SK-N-SH (cell line): ENCODE measurements at regions not wholly inside any gene's neighbourhood (a gene's known extent, or its start where the extent isn't known, plus 50 kb on each side); places are given as distances from the start of the nearest gene placed in this dataset.

Source experiments
- CTCF ChIA-PET: fragments of 300-600, 350-600 bp; formaldehyde crosslinking; extraction: SDS; loops from one replicate; lab custom pipeline; 2021; lab: Yijun Ruan, JAX
- POLR2A ChIA-PET: fragments of 350-600 bp; sonication (Branson Sonifier 250); formaldehyde crosslinking; extraction: SDS; loops from one replicate; lab custom pipeline; 2020; ENCODE audit warnings: antibody characterized with exemption, inconsistent platforms; lab: Yijun Ruan, JAX
- DNase-seq: peaks from one replicate; pipeline ENCODE4 v3.0.0; 2012
- H2AFZ ChIP-seq: fragments of 200-600 bp; sonication (generic); 2 replicates; pipeline ENCODE4 v1.8.1; 2016; ENCODE audit warnings: antibody characterized with exemption, mild to moderate bottlenecking, low read depth
- H3F3A ChIP-seq: fragments of 200-600 bp; sonication (generic); replicated peaks from 2 replicates; pipeline ENCODE3; 2016; ENCODE audit warnings: antibody characterized with exemption, mild to moderate bottlenecking; ENCODE audit not compliant: insufficient read depth
- H3K27ac ChIP-seq, 2 experiments: fragments of 200-500 bp in 1 of 2; fragments of 200-600 bp in 1 of 2; sonication (Bioruptor generic) in 1 of 2; sonication (generic), shearing (Covaris generic) in 1 of 2; 2 replicates each; pipeline versions ENCODE4 v1.5.1 to v1.6.1; 2014 to 2016; ENCODE audit warnings: low read depth in 2 of 2, inconsistent platforms in 1 of 2, low read length in 1 of 2, mild to moderate bottlenecking in 1 of 2, mixed read lengths in 1 of 2
- H3K27me3 ChIP-seq: fragments of 200-600 bp; sonication (generic), shearing (Covaris generic); 2 replicates; pipeline ENCODE4 v1.6.1; 2016; ENCODE audit warnings: mixed run types; ENCODE audit not compliant: insufficient read depth
- H3K36me3 ChIP-seq, 2 experiments: fragments of 200-500 bp in 1 of 2; fragments of 200-600 bp in 1 of 2; sonication (Bioruptor generic) in 1 of 2; sonication (generic) in 1 of 2; replicated peaks in 1 of 2; 2 replicates each; pipeline versions ENCODE3 to v1.5.1; 2014 to 2016; ENCODE audit warnings: low read length in 1 of 2, mild to moderate bottlenecking in 1 of 2; ENCODE audit not compliant: insufficient read depth in 2 of 2, control insufficient read depth in 1 of 2
- H3K4me1 ChIP-seq, 2 experiments: fragments of 200-500 bp in 1 of 2; fragments of 200-600 bp in 1 of 2; sonication (Bioruptor generic) in 1 of 2; sonication (generic), shearing (Covaris generic) in 1 of 2; 2 replicates each; pipeline versions ENCODE4 v1.5.1 to v1.6.1; 2014 to 2016; ENCODE audit warnings: low read depth in 1 of 2, low read length in 1 of 2, mixed run types in 1 of 2; ENCODE audit not compliant: insufficient read depth in 2 of 2, control insufficient read depth in 1 of 2
- H3K4me2 ChIP-seq: fragments of 200-600 bp; sonication (generic), shearing (Covaris generic); 2 replicates; pipeline ENCODE4 v1.6.1; 2017; ENCODE audit warnings: mixed run types
- H3K4me3 ChIP-seq, 2 experiments: fragments of 200-500 bp in 1 of 2; fragments of 200-600 bp in 1 of 2; sonication (Bioruptor generic) in 1 of 2; sonication (generic), shearing (Covaris generic) in 1 of 2; 2 replicates each; pipeline versions ENCODE4 v1.5.1 to v1.8.1; 2014 to 2016; ENCODE audit warnings: low read depth in 2 of 2, inconsistent platforms in 1 of 2, low read length in 1 of 2, mild to moderate bottlenecking in 1 of 2, mixed read lengths in 1 of 2, moderate library complexity in 1 of 2
- H3K79me2 ChIP-seq: fragments of 200-600 bp; sonication (generic); 2 replicates; pipeline ENCODE4 v1.8.1; 2017; ENCODE audit warnings: mild to moderate bottlenecking; ENCODE audit not compliant: insufficient read depth
- H3K9ac ChIP-seq: fragments of 200-600 bp; sonication (generic); 2 replicates; pipeline ENCODE4 v1.6.1; 2017; ENCODE audit warnings: mixed run types
- H3K9me2 ChIP-seq: fragments of 200-600 bp; sonication (generic); 2 replicates; pipeline ENCODE4 v1.6.1; 2017; ENCODE audit warnings: mixed run types
- H3K9me3 ChIP-seq: fragments of 200-600 bp; sonication (generic); 2 replicates; pipeline ENCODE4 v1.6.1; 2017; ENCODE audit warnings: mixed run types, mild to moderate bottlenecking, moderate library complexity
- H4K20me1 ChIP-seq: fragments of 200-600 bp; sonication (generic); 2 replicates; pipeline ENCODE4 v1.6.1; 2017; ENCODE audit warnings: mild to moderate bottlenecking, mixed run types; ENCODE audit not compliant: insufficient read depth
- EP300 ChIP-seq, 2 experiments: IDR thresholded peaks; 2 replicates each; pipeline versions ENCODE4 v1.4.0 to v1.6.1; 2012; ENCODE audit warnings: borderline replicate concordance in 1 of 2, low read depth in 1 of 2, low read length in 1 of 2
- FOSL2 ChIP-seq: IDR thresholded peaks from 2 replicates; pipeline ENCODE4 v1.4.0; 2012; ENCODE audit warnings: low read depth, mild to moderate bottlenecking, moderate library complexity, borderline replicate concordance
- GABPA ChIP-seq: IDR thresholded peaks from 2 replicates; pipeline ENCODE4 v1.4.0; 2012; ENCODE audit warnings: low read depth, mild to moderate bottlenecking
- JUND ChIP-seq: IDR thresholded peaks from 2 replicates; pipeline ENCODE4 v1.4.0; 2012
- MEF2A ChIP-seq: IDR thresholded peaks from 2 replicates; pipeline ENCODE4 v1.4.0; 2012; ENCODE audit warnings: low read depth, borderline replicate concordance
- NFIC ChIP-seq: IDR thresholded peaks from 2 replicates; pipeline ENCODE4 v1.4.0; 2012; ENCODE audit warnings: borderline replicate concordance
- RAD21 ChIP-seq: IDR thresholded peaks from 2 replicates; pipeline ENCODE4 v1.6.1; 2012; ENCODE audit warnings: mild to moderate bottlenecking, low read length
- RCOR1 ChIP-seq: fragments of 150-350 bp; IDR thresholded peaks from 2 replicates; pipeline ENCODE4 v1.6.1; 2017; ENCODE audit warnings: antibody characterized with exemption, low read length
- RFX5 ChIP-seq: IDR thresholded peaks from 2 replicates; pipeline ENCODE4 v1.6.1; 2012; ENCODE audit warnings: mild to moderate bottlenecking, improper control_type of control experiment, low read length
- RXRA ChIP-seq: IDR thresholded peaks from 2 replicates; pipeline ENCODE4 v1.4.0; 2012; ENCODE audit warnings: low read depth, mild to moderate bottlenecking, borderline replicate concordance
- SIN3A ChIP-seq: IDR thresholded peaks from 2 replicates; pipeline ENCODE4 v1.6.1; 2012; ENCODE audit warnings: low read depth, mild to moderate bottlenecking, low read length, moderate library complexity, borderline replicate concordance
- SMC3 ChIP-seq: IDR thresholded peaks from 2 replicates; pipeline ENCODE4 v1.6.1; 2012; ENCODE audit warnings: low read depth, low read length, improper control_type of control experiment
- YY1 ChIP-seq: IDR thresholded peaks from 2 replicates; pipeline ENCODE4 v1.4.0; 2012; ENCODE audit warnings: low read depth, mild to moderate bottlenecking
- WGBS: methylation state at CpG from one replicate; pipeline ENCODE4 v1.1.6; 2017; ENCODE audit warnings: low lambda C conversion rate; 5-methylcytosine and 5-hydroxymethylcytosine counted together
- TF ChIP-seq, protein P1 (sequence below): IDR thresholded peaks from 2 replicates; pipeline ENCODE4 v1.4.0; 2012; ENCODE audit warnings: low read depth, borderline replicate concordance
- TF ChIP-seq, protein P2 (sequence below): IDR thresholded peaks from 2 replicates; pipeline ENCODE4; 2012
- TF ChIP-seq, protein P3 (sequence below): fragments of 200-600 bp; sonication (generic); IDR thresholded peaks from 2 replicates; pipeline ENCODE4 v1.6.1; 2017; ENCODE audit warnings: antibody characterized with exemption, mild to moderate bottlenecking, moderate library complexity

DNA sequence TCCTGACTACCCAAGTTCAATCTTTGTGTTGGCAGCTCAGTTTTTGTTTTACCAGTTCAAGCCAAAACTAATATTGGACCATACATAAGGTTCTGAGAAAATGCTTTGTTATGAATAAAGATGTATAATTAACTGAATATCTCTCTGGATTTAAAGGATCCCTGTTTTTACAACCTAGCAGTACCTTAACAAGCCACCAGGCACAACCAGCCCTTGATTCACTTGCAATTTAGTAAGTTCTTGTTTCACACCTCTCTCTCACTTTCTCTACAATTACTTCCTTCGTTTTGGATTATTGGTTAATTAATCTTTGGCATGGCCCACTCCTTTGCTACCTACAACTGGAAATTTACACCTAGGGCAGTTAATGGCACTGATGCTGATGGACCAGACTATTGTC is 531.9 kb downstream of the SQOR start:
- H3K4me2 ChIP-seq, result no peak overlapping the region
- WGBS, result 0% methylated on average over 1 of the region's 1 CpG

DNA sequence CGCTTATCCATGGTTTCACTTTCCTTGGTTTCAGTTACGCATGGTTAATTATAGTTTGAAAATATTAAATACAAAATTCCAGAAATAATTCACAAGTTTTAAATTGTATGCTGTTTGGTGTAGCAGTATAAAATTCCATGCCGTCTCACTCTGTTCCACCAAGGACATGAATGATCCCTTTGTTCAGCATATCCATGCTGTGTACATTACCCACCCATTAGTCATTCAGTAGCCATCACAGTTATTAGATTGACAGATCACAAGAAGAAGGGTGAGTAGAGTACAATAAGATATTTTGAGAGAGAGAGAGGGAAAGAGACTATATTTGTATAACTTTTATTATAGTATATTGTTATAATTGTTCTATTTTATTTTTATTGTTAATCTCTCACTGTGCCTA is 535.5 kb downstream of the SQOR start:
- Histone ChIP-seq H3K4me3 (no peak overlapping the region), H3F3A (no peaks in the 10 kb centered on the region), H3K79me2 (no peaks in the 10 kb centered on the region), H2AFZ (no peak overlapping the region), H3K36me3 (no peaks in the 10 kb centered on the region), H3K4me1 (no peaks in the 10 kb centered on the region), H3K27ac (no peak overlapping the region), H3K9me2 (no peaks in the 10 kb centered on the region), H3K9me3 (no peaks in the 10 kb centered on the region), H3K9ac (no peak overlapping the region), H3K27me3 (no peaks in the 10 kb centered on the region), H3K4me2 (no peak overlapping the region), H4K20me1 (no peaks in the 10 kb centered on the region)
- ChIA-PET POLR2A (no interaction called here), CTCF (no interaction called here)
- 58% methylated on average over 3 of the region's 3 CpGs for WGBS
- no peak for DNase-seq
- TF ChIP-seq YY1 (no peak), SIN3A (no peak), FOSL2 (no peak), JUND (no peak), RFX5 (no peak), GABPA (no peak)
- TF ChIP-seq, protein P1, sequence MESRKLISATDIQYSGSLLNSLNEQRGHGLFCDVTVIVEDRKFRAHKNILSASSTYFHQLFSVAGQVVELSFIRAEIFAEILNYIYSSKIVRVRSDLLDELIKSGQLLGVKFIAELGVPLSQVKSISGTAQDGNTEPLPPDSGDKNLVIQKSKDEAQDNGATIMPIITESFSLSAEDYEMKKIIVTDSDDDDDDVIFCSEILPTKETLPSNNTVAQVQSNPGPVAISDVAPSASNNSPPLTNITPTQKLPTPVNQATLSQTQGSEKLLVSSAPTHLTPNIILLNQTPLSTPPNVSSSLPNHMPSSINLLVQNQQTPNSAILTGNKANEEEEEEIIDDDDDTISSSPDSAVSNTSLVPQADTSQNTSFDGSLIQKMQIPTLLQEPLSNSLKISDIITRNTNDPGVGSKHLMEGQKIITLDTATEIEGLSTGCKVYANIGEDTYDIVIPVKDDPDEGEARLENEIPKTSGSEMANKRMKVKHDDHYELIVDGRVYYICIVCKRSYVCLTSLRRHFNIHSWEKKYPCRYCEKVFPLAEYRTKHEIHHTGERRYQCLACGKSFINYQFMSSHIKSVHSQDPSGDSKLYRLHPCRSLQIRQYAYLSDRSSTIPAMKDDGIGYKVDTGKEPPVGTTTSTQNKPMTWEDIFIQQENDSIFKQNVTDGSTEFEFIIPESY, result no peak

More for the DNA sequence above, 531.9 kb downstream of the SQOR start:
- Histone ChIP-seq H3K4me3 (no peak overlapping the region), H3K4me1 (no peaks in the 10 kb centered on the region), H2AFZ (no peak overlapping the region), H3K9ac (no peak overlapping the region), H3F3A (no peaks in the 10 kb centered on the region), H3K9me2 (no peaks in the 10 kb centered on the region), H3K27me3 (no peaks in the 10 kb centered on the region), H3K27ac (no peak overlapping the region), H3K36me3 (no peaks in the 10 kb centered on the region), H3K79me2 (no peaks in the 10 kb centered on the region), H4K20me1 (no peaks in the 10 kb centered on the region), H3K9me3 (no peaks in the 10 kb centered on the region)
- ChIA-PET POLR2A (no interaction called here), CTCF (no interaction called here)
- DNase-seq, result no peak
- TF ChIP-seq, protein P2, sequence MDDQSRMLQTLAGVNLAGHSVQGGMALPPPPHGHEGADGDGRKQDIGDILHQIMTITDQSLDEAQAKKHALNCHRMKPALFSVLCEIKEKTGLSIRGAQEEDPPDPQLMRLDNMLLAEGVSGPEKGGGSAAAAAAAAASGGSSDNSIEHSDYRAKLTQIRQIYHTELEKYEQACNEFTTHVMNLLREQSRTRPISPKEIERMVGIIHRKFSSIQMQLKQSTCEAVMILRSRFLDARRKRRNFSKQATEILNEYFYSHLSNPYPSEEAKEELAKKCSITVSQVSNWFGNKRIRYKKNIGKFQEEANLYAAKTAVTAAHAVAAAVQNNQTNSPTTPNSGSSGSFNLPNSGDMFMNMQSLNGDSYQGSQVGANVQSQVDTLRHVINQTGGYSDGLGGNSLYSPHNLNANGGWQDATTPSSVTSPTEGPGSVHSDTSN, result no peak
- TF ChIP-seq RFX5 (no peak), JUND (no peak)

DNA sequence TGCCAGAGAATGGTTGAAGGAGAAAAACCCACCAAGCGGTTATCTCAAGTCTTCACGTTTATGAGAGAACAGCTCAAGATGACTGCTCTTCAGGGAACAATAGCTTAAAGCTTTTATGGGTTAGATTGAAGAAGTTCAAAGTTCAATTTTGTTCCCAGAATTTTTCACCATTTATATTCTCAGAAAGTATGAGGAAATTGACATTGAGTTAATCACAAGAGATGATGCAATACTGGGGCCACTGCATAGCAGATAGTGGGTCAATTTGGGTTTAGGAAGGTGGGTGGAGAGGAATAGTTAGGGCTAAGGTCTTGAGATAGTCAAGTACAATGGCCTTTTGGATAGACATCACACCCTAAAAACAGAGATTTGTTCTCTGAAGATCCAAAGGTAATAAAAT is 539.3 kb downstream of the SQOR start:
- TF ChIP-seq NFIC (no peak), YY1 (no peak), GABPA (no peak), RAD21 (no peak), RCOR1 (no peak), SMC3 (no peak), MEF2A (no peak), SIN3A (no peak), EP300 (IDR thresholded peaks at IDR 0.05; ENCODE audit: borderline replicate concordance in 1 of 2, low read depth in 1 of 2, low read length in 1 of 2) (no peak), RXRA (no peak)
- TF ChIP-seq, protein P2, result no peak
- TF ChIP-seq, protein P3, sequence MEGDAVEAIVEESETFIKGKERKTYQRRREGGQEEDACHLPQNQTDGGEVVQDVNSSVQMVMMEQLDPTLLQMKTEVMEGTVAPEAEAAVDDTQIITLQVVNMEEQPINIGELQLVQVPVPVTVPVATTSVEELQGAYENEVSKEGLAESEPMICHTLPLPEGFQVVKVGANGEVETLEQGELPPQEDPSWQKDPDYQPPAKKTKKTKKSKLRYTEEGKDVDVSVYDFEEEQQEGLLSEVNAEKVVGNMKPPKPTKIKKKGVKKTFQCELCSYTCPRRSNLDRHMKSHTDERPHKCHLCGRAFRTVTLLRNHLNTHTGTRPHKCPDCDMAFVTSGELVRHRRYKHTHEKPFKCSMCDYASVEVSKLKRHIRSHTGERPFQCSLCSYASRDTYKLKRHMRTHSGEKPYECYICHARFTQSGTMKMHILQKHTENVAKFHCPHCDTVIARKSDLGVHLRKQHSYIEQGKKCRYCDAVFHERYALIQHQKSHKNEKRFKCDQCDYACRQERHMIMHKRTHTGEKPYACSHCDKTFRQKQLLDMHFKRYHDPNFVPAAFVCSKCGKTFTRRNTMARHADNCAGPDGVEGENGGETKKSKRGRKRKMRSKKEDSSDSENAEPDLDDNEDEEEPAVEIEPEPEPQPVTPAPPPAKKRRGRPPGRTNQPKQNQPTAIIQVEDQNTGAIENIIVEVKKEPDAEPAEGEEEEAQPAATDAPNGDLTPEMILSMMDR, result no peak
- Histone ChIP-seq H4K20me1 (no peaks in the 10 kb centered on the region), H3K9me2 (0 out of 2 replicates have a peak, but pooled peaks cover 3% of the 10 kb centered on the region), H3K4me1 (no peaks in the 10 kb centered on the region), H3K4me2 (no peak overlapping the region), H3K9me3 (no peaks in the 10 kb centered on the region), H3F3A (no peaks in the 10 kb centered on the region), H3K36me3 (no peaks in the 10 kb centered on the region), H3K27me3 (no peaks in the 10 kb centered on the region), H3K4me3 (no peak overlapping the region), H3K27ac (no peak overlapping the region), H2AFZ (no peak overlapping the region), H3K79me2 (no peaks in the 10 kb centered on the region), H3K9ac (no peak overlapping the region)
- DNase-seq, result no peak
- CTCF ChIA-PET, result no interaction called here
- 18% methylated on average over 2 of the region's 2 CpGs for WGBS
- POLR2A ChIA-PET, result no interaction called here
